HG03108 (cell line): ENCODE measurements at regions not wholly inside any gene's neighbourhood (a gene's known extent, or its start where the extent isn't known, plus 50 kb on each side); places are given as distances from the start of the nearest gene placed in this dataset.
"Not testable (repeated sequence)": the region's sequence is repeated elsewhere in the genome, so short reads cannot be mapped to it uniquely, and the experiment has no call there.

ENCODE experiments used
- ATAC-seq: cut with Tn5 transposase; IDR thresholded peaks from one replicate; pipeline ENCODE4 v1.9.1; 2021; ENCODE audit warnings: moderate library complexity; ENCODE audit not compliant: unreplicated experiment

DNA sequence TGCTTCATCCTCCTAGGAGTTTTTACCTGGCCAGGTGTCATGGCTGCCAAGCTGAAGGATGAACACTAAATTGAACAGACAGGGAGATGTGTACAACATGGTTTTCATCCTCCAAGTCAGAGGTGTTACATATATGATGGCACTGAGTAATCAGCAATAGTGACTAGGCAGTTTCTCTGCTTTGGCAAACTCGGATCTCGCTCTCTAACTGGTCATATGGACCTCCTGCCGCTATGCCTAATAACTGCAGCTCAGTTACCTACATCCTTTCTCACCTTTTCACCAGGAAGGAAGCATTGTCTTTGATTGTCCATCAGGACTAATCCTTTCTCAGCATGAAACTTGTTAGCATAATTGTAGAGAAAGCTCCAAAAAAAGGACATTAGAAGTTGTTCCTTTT lies 175.9 kb upstream of the PLSCR5 start:
- no peak for ATAC-seq

DNA sequence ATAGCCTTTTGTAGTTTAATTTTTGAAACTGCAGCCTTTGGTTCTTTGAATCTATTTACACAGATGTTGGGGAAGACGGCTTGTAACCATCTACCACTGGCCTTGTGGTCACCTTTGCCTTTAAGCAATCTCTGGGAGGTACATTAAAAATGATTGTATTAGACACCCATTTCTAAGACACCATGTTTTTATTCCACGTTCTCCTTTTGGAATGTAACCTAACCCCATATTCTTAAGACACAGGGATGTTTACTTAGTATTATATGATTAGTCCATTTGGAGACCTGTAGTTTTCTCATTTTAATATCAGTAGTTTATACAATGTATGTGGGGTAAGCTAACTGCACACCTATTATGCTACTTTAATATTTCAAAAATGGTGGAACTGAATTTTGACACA lies 175.1 kb upstream of the PLSCR5 start:
- no peak for ATAC-seq

DNA sequence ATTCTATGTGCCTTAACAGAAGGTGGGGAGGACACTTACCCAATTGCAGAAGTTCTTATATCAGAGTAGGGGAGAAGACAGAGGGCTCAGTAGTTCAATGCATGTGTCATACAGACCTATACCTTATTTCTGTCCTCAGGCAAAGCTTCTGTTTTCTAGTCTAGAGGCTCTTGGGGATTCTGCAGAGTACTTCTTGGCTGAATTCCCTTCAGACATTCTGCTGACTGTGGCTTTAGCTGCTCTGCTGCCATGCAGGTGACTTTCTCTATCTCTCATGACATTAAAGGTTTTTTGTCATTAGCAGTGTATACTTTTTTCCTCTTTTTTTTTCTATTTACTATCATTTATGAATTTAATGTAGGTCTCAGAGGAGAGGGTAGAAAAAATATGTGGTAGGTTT lies 172.8 kb upstream of the PLSCR5 start:
- ATAC-seq = no peak

DNA sequence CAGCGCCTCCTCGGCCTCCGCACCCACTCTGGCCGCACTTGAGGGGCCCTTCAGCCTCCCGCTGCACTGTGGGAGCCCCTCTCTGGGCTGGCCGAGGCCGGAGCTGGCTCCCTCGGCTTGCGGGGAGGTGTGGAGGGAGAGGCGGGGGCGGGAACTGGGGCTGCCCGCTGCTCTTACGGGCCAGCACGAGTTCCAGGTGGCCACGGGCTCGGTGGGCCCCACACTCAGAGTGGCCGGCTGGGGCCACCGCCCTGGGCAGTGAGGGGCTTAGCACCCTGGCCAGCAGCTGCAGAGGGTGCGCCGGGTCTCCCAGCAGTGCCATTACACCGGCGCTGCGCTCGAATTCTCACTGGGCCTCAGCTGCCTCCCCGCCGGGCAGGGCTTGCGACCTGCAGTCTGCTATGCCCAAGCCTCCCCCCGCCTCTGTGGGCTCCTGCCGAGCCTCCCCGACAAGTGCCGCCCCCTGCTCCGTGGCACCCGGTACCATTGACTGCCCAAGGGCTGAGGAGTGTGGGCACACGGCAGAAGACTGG lies 167.1 kb upstream of the PLSCR5 start:
- no peak for ATAC-seq

DNA sequence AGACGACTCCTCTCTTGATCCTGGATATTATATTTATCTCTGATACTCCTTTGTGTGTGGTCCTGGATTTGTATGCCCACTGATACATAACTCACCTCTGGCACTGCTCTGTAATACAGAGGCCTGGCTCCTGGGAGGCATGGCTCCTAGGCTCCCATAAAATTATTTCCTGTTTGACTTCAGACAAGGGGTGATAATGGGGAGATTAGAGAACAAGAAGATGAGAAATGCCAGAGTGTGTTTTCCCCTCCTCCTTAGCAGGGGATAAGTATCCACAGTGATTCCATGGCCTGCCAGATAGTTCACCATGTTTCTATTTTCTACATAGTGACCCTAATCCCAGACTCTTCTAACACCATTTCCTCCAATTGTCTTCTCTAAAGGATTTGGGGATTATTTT lies 165.7 kb upstream of the PLSCR5 start:
- ATAC-seq = no peak

DNA sequence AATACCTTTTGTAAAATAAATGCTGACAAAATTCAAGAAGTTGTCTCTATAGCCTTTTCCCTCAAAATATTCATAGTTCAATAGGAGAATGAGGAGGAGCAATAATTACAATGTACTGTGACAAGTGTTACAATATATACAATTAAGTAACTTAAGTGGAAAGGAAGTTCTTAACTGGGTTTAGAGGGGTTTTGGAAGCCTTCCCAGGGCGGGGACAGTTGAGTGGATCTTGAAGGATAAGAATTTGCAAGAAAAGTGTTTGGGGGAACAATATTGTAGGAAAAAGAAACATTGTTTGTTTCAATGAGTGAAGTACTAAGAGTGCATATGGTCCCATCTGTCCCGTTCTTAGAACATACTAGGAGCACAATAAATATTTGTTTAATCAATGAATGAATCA lies 165.2 kb upstream of the PLSCR5 start:
- ATAC-seq = no peak

DNA sequence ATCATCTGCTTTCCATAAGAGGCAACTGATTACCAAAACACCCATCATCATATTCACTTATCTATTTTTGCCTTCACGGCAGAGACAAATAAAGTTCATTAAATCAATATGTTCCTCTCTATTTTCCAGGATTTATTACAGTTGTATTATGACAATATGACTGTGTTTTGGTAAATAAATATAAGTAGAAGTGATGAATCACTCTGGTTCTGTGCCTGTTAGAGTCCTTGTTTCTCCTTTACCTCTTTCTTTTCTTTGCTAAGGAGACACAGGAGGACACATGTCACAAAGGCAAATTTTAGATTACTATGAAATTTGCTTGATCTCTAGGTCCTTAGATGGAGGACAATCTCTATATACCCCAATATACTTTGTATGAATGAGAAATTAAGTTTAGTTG lies 152.6 kb upstream of the PLSCR5 start:
- no peak for ATAC-seq

DNA sequence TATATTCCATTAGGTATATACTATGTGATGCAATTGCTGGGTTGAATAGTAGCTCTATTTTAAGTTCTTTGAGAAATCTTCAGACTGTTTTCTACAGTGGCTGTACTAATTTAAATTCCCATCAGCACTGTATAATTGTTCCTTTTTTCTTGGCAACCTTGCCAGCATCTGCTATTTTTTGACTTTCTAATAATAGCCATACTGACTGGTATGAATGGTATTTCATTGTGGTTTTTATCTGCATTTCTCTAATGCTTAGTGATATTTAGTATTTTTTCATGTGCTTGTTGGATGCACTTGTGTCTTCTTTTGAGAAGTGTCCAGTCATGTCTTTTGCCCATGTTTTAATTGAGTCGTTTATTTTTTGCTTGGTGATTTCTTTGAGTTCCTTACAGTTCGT lies 145.1 kb upstream of the PLSCR5 start:
- ATAC-seq = no peak

DNA sequence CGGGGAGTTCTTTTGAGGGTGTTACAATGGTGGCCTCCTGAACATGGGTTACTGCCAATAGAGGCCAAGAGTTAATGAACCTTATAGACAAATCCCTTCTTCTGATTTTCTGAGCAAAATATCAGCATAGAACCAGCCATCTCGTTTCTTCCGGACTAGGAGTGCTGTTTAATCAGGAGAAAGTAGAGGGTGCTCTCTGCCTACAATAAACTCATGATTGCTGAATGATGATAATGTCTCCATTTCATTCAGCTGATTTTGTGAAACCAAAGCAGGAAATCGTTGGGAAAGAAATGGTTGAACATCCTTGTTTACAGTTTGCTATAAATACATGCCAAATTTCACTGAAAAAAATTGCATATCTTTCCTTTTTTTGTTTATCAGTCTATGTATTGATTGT lies 142.8 kb upstream of the PLSCR5 start:
- ATAC-seq = no peak

DNA sequence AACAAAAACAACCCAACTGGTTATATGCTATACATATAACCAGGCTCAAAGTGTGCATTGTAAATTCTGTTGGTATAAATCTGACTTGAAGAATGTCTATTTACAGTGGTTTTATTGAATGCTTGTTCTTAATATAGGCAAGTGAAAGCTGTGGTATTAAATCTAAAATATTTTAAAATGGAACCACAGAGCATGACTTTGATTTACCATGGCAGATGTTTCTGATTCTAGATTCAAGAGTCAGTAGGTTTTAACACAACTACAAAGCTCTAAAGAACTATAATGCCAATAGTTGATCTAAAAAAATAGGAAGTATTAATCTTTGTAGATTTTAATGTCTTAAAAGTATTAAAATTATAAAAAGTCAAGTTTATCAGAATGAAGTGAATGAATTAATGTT lies 141.9 kb upstream of the PLSCR5 start:
- no peak for ATAC-seq

DNA sequence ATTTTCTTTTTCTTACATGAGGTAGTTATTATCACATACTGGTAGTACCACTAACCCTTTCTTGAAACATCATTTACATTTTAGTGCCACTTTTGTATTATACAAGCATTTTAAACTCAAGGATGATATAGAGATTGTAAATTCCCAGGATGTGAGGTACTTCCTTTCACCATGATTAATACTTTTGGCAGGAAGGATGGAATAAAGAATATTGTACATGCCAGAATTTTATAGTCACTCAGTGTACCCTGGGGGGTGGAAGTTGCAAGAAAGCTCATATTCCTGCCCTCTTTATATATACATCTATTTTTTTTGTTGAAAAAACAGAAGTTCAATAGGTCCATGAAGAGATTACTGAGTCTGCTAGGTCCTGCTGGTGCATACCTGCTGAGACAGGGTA lies 141.0 kb upstream of the PLSCR5 start:
- ATAC-seq = no peak

DNA sequence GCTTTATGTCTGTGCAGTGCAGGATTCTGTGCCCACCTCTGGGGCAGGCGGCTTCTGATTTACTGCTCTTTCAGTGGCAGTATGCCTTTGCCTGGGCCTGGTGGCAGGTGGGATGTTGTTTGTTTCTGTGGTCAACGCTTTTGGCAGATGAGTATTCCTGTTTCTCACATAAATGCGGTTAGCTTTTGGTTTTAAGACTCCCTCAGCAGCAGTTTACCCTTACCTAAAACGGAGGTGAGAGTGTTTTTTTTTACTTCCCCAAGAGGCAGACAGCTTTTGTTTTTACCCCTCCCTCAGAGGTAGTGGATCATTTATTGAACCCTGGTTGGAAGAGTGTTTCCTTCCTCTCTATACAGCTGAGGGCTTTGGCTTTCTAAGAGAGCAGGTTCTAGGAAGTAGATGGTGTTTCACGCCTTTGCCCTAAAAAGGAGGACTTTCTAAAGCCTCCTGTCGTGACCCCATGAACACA lies 134.1 kb upstream of the PLSCR5 start:
- no peak for ATAC-seq

DNA sequence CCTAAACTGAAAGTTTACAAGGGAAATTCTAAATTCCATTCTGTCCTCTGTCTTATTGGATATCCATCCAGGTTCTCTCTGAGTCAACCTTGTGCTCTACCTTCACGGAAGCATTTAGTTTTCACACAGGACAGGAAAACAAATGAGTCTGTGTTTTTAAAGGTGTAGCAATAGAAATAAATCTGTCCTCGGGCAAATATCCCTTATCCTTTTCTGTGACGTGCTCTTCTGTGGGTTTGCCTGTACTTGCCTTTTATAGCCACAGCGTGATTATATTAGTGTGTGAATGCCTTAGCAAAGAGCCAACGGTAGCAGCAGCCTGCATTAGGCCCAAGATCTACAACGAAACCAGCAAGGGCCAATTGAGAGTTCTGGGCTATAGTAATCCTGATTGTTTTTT lies 127.2 kb upstream of the PLSCR5 start:
- no peak for ATAC-seq

DNA sequence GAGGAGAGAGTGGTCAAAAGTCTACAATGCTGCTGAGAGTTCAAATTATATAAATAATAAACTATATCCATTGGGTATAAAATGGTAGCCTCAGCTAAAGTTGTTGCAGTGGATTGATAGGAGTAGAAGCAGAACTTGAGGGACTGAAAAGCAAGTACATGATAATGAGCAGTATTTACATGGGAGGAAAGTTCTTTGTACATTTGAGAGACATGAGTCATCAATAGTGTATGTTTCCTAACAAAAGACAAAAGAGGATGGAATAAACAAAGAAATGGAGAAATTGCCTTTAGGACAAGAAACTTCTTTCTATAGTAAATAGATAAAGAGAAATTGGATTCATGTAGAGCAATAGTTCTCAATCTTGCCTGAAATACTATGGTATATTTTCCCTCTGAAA lies 110.0 kb upstream of the PLSCR5 start:
- ATAC-seq = no peak

DNA sequence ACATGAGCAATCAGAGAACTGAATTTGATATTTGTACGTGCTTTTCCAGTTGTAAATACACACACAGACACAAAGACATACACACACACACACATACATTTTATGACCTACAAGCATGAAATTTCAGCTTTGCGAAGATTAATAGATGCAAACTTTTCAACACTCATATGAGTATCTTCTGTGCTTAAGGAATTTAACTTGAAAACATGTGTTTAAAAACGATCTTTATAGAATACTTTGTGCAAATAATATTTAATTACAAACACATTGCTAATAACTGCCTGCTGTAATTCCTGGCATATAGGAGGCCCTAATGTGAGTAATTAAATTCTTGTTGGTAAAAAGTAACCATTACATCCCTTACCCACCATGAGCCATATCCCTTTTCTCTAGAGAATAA lies 107.7 kb upstream of the PLSCR5 start:
- no peak for ATAC-seq

DNA sequence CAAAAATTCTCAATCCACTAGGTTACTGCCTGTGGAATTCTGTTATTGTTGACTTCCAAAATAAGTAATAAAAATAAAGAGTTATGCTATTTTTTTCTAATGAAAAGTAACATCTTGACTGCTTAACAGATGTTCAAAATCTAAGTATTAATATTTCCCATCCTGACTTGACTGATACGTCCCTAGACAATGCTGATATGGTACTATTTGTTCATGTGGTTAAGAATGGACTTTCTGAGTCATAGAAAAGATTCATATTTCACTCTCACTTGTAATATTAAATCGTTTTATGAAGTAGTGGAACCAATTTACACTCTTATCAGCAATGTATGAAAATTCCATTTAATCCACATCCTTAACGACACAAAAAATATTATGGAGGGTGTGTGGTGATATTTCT lies 104.8 kb upstream of the PLSCR5 start:
- ATAC-seq = no peak

DNA sequence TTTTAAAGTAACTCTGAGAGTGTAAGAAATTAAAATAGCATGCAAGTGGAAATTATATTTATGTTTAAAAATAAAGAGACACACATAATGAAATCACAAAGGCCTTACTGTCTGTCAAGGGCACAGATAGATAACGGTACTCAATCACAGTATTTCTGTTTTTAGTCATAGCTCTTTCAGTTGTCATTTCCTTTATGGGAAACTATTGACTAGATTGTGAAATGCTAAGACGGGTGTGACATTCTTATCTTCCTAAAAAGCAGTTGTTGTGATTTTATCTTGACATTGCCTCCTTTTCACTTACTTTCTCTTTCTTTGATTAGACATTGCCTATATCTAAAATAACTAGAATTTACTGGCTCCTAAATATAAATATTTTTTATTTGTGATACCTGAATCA lies 100.1 kb upstream of the PLSCR5 start:
- peak; percentile 79 for ATAC-seq

DNA sequence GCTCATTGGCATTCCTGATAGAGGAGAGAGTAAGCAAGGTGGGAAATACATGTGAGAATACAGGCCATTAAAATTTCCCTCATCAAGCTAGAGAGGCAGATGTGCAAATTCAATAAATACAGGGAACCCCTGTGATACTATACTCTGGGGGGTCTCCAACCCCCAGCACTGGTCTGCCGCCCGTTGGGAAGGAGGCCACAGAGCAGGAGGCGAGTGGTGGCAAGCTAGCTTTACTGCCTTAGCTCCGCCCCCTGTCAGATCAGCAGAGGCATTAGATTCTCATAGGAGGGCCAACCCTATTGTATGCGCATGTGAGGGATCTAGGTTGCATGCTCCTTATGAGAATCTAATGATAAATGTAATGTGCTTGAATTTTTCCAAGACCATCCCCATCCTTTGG lies 97.1 kb upstream of the PLSCR5 start:
- no peak for ATAC-seq

DNA sequence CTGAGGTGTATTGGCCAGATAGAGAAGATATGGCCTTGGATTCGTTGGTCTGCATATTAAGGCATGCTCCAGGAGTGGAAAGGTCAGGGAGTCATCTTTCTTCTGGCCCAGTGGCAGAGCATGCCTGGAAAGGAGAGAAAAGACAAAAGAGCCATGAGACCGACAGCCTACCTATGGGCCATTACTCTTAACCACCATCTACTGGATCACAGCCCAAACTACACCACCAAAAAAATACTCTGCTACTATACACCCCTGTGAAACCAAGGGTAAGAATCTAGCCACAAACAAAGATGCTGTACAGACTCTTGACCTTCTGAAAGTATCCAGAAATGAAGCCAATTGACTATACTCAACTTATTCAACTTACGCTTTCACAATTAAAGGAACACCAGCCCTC lies 96.1 kb upstream of the PLSCR5 start:
- ATAC-seq = no peak

DNA sequence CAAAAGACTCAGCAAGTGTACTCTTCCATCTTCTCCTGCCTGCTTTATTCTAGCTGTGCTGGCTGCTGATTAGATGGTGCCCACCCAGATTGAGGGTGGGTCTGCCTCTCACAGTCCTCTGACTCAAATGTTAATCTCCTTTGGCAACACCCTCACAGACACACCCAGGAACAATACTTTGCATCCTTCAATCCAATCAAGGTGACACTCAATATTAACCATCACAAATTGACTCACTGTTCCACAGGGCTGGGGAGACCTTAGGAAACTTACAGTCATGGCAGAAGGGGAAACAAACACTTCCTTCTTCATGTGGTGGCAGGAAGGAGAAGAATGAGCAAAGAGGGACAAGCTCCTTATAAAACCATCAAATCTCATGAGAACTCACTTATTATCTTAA lies 94.9 kb upstream of the PLSCR5 start:
- not testable (repeated sequence) for ATAC-seq

DNA sequence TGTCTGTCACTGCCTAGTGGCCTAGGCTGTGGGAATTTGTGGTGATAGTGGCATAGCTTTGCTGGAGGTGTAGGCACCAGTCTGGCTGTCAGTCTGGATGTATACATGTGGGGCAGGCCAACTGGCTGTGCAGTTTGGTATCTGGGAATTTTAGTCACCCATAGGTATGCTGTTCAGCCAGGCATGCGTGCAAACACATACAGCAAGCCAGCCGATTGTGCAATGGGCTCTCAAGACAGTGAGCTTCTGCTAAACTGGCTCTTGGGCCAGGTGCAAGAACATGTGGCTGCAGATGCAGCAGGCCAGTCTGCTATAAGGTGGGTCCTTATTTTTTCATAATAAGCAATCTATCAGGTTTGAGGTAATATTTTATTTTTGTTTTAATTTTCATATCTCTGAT lies 87.1 kb upstream of the PLSCR5 start:
- ATAC-seq = no peak

DNA sequence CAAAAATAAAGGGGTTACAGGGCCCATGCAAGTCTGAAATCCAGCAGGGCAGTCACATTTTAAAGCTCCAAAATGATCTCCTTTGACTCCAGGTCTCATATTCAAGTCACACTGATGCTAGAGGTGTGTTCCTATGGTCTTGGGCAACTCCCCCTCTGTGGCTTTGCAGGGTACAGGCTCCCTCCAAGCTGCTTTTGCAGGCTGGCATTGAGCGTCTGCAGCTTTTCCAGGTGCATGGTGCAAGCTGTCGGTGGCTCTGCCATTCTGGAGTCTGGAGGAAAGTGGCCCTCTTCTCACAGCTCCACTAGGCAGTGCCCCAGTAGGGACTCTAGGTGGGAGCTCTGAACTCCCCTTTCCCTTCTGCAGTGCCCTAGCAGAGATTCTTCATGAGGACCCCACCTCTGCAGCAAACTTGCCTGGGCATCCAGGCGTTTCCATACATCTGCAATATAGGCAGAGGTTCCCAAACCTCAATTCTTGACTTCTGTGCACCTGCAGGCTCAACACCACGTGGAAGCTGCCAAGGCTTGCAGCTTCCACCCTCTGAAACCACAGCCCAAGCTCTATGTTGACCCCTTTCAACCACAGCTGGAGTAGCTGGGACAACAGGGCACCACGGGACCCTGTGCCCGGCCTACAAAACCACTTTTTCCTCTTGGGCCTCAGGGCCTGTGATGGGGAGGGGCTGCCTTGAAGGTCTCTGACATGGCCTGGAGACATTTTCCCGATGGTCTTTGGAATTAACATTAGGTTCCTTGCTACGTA lies 80.1 kb upstream of the PLSCR5 start:
- ATAC-seq = no peak

DNA sequence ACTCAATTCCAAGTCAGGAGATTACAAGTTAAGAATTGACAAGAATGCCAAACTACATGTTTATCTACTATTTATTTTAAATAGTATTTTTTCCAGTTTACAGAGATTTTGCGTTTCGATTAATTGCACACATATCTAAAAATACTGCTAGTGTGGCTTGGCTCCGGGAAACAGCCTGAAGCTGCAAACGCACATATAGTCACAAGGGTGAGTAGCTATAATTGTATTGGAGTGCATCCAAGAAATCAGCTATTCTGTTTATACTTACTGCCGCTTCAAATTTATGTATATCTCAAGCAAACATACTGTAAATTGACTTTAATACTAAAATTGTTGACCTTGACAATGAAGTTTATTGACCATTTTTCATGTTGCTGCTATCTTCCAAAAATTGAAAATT lies 77.0 kb upstream of the PLSCR5 start:
- no peak for ATAC-seq
